GM12873 (cell line): ENCODE measurements at regions not wholly inside any gene's neighbourhood (a gene's known extent, or its start where the extent isn't known, plus 50 kb on each side); places are given as distances from the start of the nearest gene placed in this dataset.

Source experiments
- TF ChIP-seq, protein P1 (sequence below): IDR thresholded peaks from 2 replicates; pipeline ENCODE4 v1.5.1; 2012; ENCODE audit warnings: low read depth, mild to moderate bottlenecking, moderate library complexity, low read length, control low read depth; ENCODE audit not compliant: insufficient read depth; ENCODE audit errors: missing control alignments

DNA sequence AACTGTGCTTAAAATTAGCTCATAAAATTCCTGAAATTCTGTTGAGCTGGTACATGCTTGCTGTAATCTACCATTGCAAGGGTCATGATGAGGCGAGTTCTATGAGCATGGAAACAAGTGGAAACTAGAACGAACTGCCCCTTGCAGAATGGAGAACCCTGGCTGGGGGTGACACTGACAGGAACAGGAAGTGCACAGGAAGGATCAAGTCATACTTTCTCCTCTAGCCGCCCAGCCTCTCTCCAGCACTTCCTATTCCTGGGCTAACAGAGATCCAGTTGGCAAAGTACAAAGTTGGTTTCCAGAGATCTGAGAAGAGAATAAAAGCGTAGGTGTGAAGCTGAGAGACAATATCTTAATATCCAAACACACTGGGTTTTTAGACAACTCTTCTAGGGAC, 414.2 kb upstream of the PODXL start:
- TF ChIP-seq, protein P1, sequence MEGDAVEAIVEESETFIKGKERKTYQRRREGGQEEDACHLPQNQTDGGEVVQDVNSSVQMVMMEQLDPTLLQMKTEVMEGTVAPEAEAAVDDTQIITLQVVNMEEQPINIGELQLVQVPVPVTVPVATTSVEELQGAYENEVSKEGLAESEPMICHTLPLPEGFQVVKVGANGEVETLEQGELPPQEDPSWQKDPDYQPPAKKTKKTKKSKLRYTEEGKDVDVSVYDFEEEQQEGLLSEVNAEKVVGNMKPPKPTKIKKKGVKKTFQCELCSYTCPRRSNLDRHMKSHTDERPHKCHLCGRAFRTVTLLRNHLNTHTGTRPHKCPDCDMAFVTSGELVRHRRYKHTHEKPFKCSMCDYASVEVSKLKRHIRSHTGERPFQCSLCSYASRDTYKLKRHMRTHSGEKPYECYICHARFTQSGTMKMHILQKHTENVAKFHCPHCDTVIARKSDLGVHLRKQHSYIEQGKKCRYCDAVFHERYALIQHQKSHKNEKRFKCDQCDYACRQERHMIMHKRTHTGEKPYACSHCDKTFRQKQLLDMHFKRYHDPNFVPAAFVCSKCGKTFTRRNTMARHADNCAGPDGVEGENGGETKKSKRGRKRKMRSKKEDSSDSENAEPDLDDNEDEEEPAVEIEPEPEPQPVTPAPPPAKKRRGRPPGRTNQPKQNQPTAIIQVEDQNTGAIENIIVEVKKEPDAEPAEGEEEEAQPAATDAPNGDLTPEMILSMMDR: no peak

DNA sequence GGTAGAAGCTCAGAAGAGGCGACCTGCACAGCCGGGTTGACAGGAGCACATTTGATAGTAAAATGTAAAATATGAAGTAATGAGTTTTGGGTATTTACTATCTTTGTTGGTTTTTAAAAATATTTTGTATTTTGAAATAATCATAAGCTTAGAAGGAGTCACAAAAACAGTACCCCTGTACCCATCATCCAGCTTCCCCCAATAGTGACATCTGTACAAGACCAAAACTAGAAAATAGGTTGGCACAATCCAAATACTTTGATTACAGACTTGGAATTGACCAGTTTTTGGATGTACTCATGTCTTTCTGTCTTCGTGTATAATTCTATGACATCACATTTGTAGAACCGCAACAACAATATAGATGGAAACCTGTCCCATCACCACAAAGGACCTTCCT, 413.1 kb upstream of the PODXL start:
- TF ChIP-seq, protein P1: no peak

DNA sequence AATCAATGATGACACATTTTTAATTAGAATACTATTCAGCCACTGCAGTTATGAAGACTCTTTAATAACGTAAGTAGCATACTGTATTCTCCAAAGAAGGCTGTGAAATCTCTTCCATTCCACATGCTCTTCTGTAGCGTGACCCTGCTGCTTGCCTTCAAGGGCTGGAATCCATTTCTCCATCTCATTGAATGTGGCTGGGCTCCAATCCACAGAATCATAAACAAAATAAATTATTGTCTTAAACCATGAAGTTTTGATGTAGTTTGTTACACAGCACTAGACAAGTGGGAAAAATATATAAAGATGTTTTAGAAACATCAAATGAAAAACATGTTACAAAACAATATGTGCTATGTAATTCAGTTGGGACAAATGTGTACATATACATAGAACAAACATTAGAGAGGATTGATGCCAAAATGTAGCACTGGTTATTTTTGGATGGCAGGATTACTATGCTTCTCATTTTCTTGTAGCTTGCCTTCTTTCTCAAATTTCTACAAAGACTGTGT, 410.8 kb upstream of the PODXL start:
- TF ChIP-seq, protein P1: no peak

DNA sequence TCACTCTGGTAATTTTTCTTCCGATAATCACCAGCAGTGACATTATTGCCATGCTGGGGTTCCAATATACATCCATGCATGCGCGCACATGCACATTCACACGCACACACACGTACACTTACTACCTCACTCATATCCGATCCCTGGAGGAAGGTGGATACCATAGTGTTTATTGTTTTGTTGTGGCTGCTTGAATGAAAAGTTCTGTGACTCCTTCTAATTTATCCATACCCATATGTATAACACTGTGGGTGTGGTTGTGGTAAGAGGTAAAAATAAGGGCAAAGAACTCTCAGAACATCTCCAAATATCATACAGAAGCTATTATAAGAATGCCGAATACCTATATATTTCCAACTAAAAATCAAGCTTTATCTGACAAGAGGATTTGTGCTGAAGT, 407.8 kb upstream of the PODXL start:
- TF ChIP-seq, protein P1: no peak

DNA sequence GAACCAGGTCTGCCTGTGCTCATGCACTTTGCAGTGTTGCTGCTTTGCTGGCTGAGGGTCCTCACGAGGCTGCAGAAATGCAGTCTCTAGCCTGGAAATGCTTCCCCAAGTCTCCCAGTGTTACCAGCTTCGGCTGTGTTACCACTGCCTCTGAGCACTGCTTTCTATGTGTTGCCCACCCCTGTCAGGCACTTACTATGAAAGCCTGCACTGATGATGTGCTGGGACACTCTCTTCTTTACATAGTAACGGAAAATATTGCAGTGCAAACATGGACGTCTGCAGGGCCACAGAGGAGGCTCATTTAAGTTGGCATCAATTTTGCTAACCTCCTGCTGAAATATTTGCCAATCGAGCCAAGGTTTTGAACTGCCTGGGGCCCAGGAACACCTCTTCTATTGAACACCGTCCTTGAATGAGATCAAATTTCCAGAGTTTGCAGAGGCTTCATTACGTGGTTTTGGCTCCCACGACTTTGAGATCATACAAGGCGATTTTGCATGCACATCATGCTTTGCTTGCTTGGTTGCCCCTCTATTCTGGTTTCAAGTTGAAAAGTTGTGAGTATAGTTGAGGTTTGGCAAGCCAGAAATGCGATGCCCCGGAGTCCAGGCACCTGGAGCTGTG, 404.7 kb upstream of the PODXL start:
- TF ChIP-seq, protein P1: no peak

DNA sequence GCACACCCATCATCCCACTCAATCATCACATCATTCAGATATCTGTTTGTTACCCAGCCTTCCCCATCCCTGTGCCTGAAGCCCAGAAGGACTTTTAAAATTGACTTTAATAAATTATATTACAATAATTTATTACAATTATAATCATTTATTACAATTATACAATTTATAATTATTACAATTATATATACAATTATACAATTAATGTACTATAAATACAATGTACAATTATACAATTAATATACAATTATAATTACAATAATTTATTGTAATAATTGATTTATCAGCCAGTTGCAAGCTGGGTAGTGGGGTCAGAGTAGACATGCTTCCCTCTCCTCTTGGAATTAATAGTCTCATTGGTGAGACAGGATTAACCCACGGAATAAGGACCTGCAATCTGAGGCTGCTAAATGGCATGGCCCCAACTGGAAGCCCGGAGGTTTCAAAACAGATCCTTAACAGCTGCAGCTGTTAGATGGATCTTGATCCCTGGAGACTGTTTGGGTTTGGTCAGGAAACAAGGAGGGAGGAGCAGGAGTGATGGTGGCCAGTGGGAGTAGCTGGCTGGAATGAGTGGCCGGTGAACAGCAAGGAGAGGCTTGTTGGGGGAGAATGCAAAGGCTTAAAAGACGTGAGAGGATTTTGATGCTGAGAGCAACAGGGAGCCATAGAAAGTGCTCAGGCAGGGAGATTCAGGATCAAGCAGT, 402.8 kb upstream of the PODXL start:
- TF ChIP-seq, protein P1: no peak

DNA sequence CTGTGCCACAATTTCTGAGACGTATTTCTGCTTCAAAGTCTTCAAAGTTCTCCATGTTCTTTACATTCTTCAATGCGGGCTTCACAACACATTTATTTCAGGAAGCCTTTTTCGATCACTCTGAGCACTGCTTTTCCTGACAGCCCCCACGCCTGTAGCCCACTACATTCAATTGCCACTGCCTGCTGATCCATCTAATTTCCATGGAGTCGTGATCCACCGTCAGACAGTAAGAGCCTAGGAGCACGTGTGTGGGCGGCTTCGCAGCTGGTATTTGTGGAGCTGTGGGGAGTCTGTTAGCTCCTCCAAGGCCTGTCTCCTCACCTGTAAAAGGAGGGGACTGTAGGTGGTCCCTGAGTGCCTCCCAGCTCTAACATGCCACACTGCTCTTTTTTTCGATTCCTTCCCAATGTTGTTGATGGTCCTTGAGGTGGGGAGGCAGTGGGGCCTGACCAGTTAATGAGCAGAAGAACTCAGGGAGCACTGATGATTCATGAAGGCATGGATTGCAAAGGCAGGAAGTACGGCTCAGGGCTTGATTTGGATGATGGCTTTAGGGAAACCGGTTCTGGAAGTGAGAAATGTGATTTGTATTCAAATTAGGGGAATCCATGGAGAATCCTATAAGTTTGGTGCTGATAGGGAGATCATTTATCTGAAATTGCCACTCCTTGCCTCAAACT, 401.1 kb upstream of the PODXL start:
- TF ChIP-seq, protein P1: no peak
